Heart right ventricle (tissue), 16 donors: ENCODE measurements at regions not wholly inside any gene's neighbourhood (a gene's known extent, or its start where the extent isn't known, plus 50 kb on each side); places are given as distances from the start of the nearest gene placed in this dataset.
"Not testable (repeated sequence)": the region's sequence is repeated elsewhere in the genome, so short reads cannot be mapped to it uniquely, and the experiment has no call there.

Experiments
- ATAC-seq, 8 donors: fragments of 200-7000 bp; cut with Tn5 transposase; one replicate each; pipeline ENCODE4 v1.9.1; 2020; ENCODE audit warnings: mild to moderate bottlenecking in 8 of 8, moderate library complexity in 8 of 8, moderate number of reproducible peaks in 1 of 8
- DNase-seq, 2 donors: peaks; one replicate each; pipeline ENCODE4 v3.0.0-alpha.2; 2020
- H3K27ac ChIP-seq, 10 donors: fragments of 200-600 bp; sonication (generic) in 2 of 10; one replicate each; pipeline versions ENCODE4 v1.5.0 to v1.8.0; 2020 to 2022; ENCODE audit warnings: mild to moderate bottlenecking in 3 of 10
- H3K27me3 ChIP-seq, 7 donors: fragments of 200-600 bp; one replicate each; pipeline ENCODE4 v1.8.0; 2021 to 2022; ENCODE audit warnings: mild to moderate bottlenecking in 2 of 7
- H3K36me3 ChIP-seq, 9 donors: fragments of 200-600 bp; sonication (generic) in 1 of 9; one replicate each; pipeline versions ENCODE4 v1.5.0 to v1.8.0; 2020 to 2022; ENCODE audit warnings: mild to moderate bottlenecking in 2 of 9
- H3K4me1 ChIP-seq, 9 donors: fragments of 200-600 bp; sonication (generic) in 1 of 9; one replicate each; pipeline versions ENCODE4 v1.5.0 to v1.8.0; 2020 to 2022; ENCODE audit warnings: mild to moderate bottlenecking in 4 of 9
- H3K4me3 ChIP-seq, 10 donors: fragments of 200-600 bp; sonication (generic) in 2 of 10; one replicate each; pipeline versions ENCODE4 v1.5.0 to v1.8.0; 2020 to 2022; ENCODE audit warnings: mild to moderate bottlenecking in 7 of 10, moderate library complexity in 2 of 10
- H3K9me3 ChIP-seq, 11 donors: fragments of 200-600 bp in 10 of 11; sonication (generic) in 2 of 11; one replicate each; pipeline versions ENCODE4 v1.5.0 to v1.8.0; 2013 to 2022; ENCODE audit warnings: mild to moderate bottlenecking in 2 of 11, control low read depth in 1 of 11, moderate library complexity in 1 of 11
- WGBS, 2 donors: extraction: QIAGEN DNeasy Blood & Tissue Kit; methylation state at CpG; one replicate each; pipeline ENCODE4 v1.1.7; 2013; ENCODE audit warnings: inconsistent platforms in 1 of 2; 5-methylcytosine and 5-hydroxymethylcytosine counted together
- intact Hi-C, 10 donors: fragments of 100-400 bp; cut with DNase I; formaldehyde crosslinking; loops; one replicate each; pipeline versions ENCODE4 v1.11.1 to v1.14.2; 2022
- TF ChIP-seq, protein P1 (sequence below), 9 donors: fragments of 200-600 bp; sonication (generic) in 2 of 9; IDR thresholded peaks; one replicate each; pipeline versions ENCODE4 v1.5.0 to v1.8.0; 2021 to 2022; ENCODE audit warnings: antibody characterized with exemption in 9 of 9, mild to moderate bottlenecking in 5 of 9, moderate library complexity in 1 of 9
- donor health status: Arrhythmogenic right ventricular cardiomyopathy.
- donor health status: ischemic (EF 13 %, LVEDD 7.1; RV severe dilation, severe dysfunction).
- donor health status: healthy with polysubstance abuse.
- donor health status: DM: no; HTN: yes; CAD: no.
- donor health status: DM: no; HTN: no; CAD: no.
- donor health status: ischemic (EF 25% LVEDD 6.9; RV normal size, moderate dysfunction).
- donor health status: ischemic (EF 25% LVEDD 5.7; RV mildly dilated, moderate dysfunction).
- donor health status: healthy.
- donor health status: DM: yes; HTN: yes; CAD: no.
- donor health status: Ischemic cardiomyopathy.
- donor health status: ischemic (EF 35%, LVEDD 5.7; RV mildly dilated, moderate dysfunction).
- donor health status: nonischemic (EF 11% LVEDD 7.7; RV severe dilation, severe dysfunction).
- donor health status: DM: yes; HTN: yes; CAD: no.
- donor health status: PGD.
- donor health status: ischemic (EF 29% LVEDD 5.4; RV normal size, mild dysfunction).
- donor health status: nonischemic (EF 23%, LVEDD 6.1; RV moderate dilation, normal function).

DNA sequence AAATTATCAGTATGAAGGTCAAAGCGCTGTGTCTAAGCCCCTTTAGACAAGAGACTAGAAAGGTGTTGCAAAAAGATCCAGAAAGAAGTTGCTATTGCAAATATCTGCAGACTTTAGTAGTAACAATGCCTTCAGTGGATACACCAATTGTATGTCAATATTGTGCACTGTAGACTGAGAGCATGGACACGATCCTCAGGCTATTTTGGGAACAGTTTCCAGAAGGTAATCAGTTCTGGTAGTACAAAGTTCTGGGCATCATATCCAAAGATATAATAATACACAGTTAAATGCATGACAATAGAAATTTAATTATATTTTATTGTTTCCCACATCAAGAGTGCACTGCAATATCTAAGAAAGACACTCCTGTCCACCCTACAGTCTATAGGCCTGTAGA is 84.1 kb upstream of the LUZP2 start:
- no peaks in the 10 kb centered on the region for H3K9me3 ChIP-seq
- no peaks in the 10 kb centered on the region for H3K27me3 ChIP-seq
- TF ChIP-seq, protein P1, sequence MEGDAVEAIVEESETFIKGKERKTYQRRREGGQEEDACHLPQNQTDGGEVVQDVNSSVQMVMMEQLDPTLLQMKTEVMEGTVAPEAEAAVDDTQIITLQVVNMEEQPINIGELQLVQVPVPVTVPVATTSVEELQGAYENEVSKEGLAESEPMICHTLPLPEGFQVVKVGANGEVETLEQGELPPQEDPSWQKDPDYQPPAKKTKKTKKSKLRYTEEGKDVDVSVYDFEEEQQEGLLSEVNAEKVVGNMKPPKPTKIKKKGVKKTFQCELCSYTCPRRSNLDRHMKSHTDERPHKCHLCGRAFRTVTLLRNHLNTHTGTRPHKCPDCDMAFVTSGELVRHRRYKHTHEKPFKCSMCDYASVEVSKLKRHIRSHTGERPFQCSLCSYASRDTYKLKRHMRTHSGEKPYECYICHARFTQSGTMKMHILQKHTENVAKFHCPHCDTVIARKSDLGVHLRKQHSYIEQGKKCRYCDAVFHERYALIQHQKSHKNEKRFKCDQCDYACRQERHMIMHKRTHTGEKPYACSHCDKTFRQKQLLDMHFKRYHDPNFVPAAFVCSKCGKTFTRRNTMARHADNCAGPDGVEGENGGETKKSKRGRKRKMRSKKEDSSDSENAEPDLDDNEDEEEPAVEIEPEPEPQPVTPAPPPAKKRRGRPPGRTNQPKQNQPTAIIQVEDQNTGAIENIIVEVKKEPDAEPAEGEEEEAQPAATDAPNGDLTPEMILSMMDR (IDR thresholded peaks at IDR 0.05): no peak
- no peak overlapping the region for H3K4me3 ChIP-seq
- peaks cover 0 to 8% (median 0%) of the 10 kb centered on the region in 9 donors for H3K4me1 ChIP-seq
- H3K36me3 ChIP-seq: no peaks in the 10 kb centered on the region
- 49 to 60% methylated on average over 2 of the region's 2 CpGs for WGBS, 2 donors
- no peak for DNase-seq
- H3K27ac ChIP-seq: no peak overlapping the region
- intact Hi-C loops: no loop called here
- peak in 5 of 8 donors; percentile 70 to 78 (median 76) for ATAC-seq

DNA sequence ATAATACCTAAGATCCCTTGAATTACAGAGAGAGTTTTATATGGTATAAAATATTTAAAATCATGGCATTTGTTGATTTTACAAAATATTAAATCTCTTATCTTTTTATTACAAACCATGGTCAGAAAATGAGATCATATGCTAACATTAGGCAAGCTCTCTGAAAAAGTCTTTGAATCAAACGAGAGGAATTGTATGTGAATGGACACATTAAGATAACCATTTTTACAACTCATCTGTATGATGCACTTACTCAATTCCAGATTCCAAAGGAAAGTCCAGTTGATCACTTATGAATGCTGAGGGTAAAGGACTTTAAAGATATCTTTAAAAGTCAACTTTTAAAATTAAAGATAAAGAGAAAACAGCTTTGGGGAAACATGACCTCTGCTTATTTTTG is 83.5 kb upstream of the LUZP2 start:
- TF ChIP-seq, protein P1 (IDR thresholded peaks at IDR 0.05): no peak
- no peak overlapping the region for H3K4me3 ChIP-seq
- no peaks in the 10 kb centered on the region for H3K27me3 ChIP-seq
- intact Hi-C loops: no loop called here
- H3K9me3 ChIP-seq: no peaks in the 10 kb centered on the region
- H3K36me3 ChIP-seq: no peaks in the 10 kb centered on the region
- no peak for DNase-seq
- 19 to 26% methylated on average over 1 of the region's 1 CpG for WGBS, 2 donors
- no peak for ATAC-seq
- no peak overlapping the region for H3K27ac ChIP-seq
- H3K4me1 ChIP-seq: peaks cover 0 to 7% (median 0%) of the 10 kb centered on the region in 9 donors

DNA sequence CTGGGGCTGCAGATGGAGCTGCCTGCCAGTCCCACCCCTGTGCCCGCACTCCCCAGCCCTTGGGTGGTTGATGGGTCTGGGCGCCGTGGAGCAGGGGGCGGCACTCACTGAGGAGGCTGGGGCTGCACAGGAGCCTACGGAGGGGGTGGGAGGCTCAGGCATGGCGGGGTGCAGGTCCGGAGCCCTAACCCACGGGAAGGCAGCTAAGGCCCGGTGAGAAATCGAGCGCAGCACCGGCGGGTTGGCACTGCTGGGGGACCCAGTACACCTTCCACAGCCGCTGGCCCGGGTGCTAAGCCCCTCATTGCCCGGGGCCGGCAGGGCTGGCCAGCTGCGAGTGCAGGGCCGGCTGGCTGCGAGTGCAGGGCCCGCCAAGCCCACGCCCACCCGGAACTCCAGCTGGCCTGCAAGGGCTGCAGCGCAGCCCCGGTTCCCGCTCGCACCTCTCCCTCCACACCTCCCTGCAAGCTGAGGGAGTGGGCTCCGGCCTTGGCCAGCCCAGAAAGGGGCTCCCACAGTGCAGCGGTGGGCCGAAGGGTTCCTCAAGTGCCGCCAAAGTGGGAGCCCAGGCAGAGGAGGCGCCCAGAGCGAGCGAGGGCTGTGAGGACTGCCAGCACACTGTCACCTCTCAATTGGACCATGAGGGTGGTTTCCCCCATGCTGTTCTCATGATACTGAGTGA is 80.8 kb upstream of the LUZP2 start:
- WGBS, 2 donors: 97% methylated on average over 26 to 34 of the region's 34 CpGs
- H3K4me1 ChIP-seq, H3K4me3 ChIP-seq, DNase-seq, intact Hi-C loops, H3K9me3 ChIP-seq, H3K27me3 ChIP-seq, ATAC-seq, H3K27ac ChIP-seq, H3K36me3 ChIP-seq: not testable (repeated sequence)

DNA sequence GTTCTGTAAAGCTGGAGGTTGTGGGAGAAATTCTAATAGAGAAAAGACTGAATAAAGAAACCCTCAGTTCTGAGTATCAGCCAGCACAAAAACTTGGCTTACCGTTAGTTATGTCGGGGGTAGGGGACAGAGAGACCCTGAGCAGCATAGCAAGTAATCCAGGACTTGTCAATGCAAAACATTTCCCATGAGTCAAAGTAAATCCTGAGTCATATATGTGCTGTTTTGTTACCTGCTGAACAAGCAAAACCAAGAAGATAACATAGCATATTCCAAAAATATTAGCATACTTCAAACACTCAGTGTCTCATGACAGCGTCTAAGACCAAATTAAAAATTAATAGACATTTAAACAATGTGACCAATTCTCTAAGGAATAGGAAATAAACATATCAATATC is 75.1 kb upstream of the LUZP2 start:
- 75 to 83% methylated on average over 3 of the region's 3 CpGs for WGBS, 2 donors
- Histone ChIP-seq H3K4me3 (no peak overlapping the region), H3K36me3 (no peaks in the 10 kb centered on the region), H3K4me1 (no peaks in the 10 kb centered on the region), H3K27me3 (no peaks in the 10 kb centered on the region), H3K9me3 (no peaks in the 10 kb centered on the region), H3K27ac (no peak overlapping the region)
- ATAC-seq (no peak), DNase-seq (no peak)
- TF ChIP-seq, protein P1 (IDR thresholded peaks at IDR 0.05): no peak
- intact Hi-C loops: no loop called here

DNA sequence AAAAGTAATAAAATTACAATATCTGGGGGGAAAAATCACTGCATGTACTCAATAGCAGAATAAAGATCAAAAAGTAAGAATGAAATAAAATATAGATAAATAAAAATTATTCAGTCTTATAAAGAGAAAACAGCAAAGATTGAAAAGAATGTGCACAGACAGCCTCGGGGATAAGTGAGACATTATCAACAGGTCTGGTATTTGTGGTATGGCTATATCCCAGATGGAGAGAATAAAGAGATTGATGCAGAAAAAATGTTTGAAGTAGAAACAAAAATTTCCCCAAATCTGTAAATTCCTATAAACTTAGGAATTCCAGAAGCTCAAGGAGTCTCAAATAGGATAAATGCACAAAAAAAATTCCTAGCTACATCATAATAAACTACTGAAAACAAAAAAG is 74.5 kb upstream of the LUZP2 start:
- Histone ChIP-seq H3K4me1 (no peaks in the 10 kb centered on the region), H3K4me3 (no peak overlapping the region), H3K36me3 (no peaks in the 10 kb centered on the region), H3K27ac (no peak overlapping the region), H3K27me3 (no peaks in the 10 kb centered on the region), H3K9me3 (no peaks in the 10 kb centered on the region)
- ATAC-seq (no peak), DNase-seq (no peak)
- intact Hi-C loops: no loop called here
- 41 to 42% methylated on average over 1 of the region's 1 CpG for WGBS, 2 donors
- TF ChIP-seq, protein P1 (IDR thresholded peaks at IDR 0.05): no peak
